DMS79 (cell line): ENCODE measurements at regions not wholly inside any gene's neighbourhood (a gene's known extent, or its start where the extent isn't known, plus 50 kb on each side); places are given as distances from the start of the nearest gene placed in this dataset.
A peak's percentile ranks its signal among the peaks of the same experiment; 100 is the strongest.

ENCODE experiments used
- DNase-seq: peaks from one replicate; lab custom pipeline; 2025; lab: John Stamatoyannopoulos, UW

DNA sequence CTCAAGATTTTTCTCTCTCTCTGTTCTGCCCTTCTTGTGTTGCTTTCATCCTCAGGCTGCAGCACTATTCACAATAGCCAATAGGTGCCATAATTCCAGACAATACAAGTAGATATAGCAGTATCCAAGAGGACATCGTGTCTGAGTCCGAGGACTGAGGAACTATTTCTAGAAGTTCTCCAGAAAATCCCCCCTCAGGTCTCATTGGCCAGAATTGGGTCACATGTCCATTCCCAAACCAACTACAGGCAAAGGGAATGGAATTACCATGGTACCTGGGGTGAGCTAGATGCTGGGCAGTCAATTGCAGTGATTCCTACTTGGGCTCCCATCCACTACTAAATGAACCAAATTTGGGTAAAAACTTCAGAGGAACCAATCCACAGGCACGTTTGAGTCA, 301.9 kb upstream of the RASGEF1B start:
- no peak for DNase-seq

DNA sequence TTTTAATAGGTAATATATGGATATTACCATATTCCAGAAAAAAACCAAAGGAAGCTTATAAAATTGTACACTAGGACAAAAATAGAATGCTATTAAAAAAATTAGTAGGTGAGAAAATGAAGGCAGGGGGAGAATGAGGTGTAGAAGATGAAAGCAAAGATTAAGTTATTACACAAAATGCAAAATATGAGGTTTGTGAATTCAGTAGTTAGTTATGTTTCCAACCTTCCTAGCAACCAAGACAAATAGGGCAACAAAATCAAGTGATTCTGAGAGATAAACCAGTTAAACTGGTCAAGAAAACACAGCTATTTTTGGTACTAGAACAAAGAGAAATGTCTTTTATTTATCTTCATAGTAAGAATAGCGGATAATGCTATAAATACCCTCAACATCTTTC, 300.0 kb upstream of the RASGEF1B start:
- DNase-seq, result no peak

DNA sequence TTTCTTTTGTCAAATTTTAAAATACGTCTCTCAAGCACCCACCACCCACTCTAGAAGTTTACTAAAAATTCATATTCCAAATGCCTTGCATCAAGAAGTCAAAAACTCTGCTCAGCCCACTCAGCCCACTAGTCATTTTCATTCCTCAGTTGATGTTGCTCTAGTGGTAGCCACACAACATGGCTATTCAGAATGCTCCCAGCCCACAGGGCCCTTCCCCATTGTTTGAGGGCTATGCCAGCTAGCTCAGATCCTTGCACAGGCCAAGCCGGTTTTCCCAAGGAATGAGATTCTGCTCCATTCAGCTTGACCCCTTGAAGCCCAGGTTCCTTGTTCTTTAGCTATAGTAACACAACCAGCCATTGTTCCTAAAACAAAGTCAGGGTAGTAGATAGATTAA, 297.5 kb upstream of the RASGEF1B start:
- no peak for DNase-seq

DNA sequence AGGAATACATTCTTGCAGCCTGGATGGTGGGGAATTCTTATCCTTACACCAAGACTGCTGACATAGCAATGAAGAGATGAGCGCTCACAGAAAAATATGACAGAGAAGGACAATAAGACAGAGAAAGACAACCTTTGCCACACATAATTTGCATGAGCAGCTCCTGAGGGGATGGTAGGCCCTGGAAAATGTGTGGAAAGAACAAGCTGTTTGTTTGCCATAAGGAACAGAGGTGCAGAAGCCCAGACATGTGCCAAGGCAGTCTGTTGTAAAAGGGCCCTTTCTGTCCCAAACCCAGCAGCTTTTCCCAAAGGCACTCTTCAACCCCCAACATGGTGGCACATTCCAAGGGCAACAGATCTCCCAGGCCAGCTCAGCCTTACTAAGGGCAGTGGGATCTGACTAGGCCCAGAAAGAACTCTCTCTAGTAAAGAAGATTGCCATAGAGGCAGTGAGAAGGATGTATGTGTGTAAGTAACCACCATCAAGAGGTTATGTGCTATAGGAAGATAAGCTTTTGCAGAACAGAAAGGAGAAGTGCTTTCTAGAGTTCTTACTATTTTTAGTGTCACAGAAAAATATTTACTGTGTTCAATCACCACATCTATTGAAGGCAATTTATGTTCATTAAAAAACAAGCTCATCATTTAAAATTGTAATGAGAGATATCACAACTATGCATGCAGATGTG, 287.0 kb upstream of the RASGEF1B start:
- DNase-seq, result no peak

DNA sequence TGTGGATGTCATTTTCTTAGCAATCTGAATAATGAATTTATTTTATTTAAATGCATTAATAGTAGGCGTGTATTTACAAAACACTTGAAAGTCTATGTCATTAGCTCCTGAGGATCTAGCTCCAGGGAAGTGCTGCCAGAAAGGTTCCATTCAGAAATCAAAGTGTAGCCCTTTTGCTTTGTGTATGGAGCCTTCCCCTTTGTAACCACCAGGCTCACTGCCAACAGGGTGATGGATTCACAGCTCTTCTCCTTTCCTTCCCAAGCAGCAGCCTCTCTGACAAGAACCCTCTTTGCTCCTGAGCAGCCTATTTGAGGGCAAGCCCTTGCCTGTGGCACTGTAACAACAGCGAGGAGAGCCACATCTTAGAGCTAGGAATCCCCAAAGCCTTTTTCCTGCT, 286.0 kb upstream of the RASGEF1B start:
- peak; percentile 95 for DNase-seq

DNA sequence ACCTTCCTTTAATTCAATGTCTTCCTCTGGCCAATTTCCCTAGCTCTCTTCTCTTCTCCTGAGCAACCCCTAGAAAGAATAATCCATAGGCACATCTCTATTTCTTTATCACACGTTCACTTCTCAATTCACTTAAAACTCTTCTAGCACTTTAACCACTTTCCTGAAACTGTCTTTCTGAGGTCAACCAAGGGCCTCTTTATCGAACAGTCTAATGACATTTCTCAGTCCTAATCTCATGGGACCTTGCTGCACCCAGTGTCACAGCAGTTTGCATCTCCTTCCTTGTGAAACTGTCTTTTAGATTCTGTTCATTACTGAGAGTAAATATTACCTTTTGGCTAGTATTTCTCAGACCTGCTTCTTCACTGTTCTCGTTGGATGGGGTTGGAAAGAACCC, 285.3 kb upstream of the RASGEF1B start:
- DNase-seq, result no peak

DNA sequence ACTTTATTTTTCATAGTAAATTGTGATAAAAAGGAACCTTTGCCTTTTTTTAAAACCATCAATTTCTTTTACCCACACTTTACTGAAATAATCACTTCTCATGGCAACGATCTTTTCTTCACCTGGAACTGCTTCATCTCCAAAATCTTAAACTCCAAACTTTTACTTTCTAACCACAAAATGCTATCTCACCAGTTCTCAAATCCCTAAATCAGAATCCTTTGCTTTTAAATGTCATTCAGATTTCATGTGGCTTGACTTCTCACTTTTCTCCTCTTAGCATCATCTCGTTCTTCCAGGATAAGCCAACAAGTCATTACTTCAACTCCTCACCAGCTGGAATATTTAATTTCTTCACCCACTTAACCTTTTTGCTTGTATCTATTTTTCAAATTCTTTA, 284.3 kb upstream of the RASGEF1B start:
- DNase-seq, result no peak

DNA sequence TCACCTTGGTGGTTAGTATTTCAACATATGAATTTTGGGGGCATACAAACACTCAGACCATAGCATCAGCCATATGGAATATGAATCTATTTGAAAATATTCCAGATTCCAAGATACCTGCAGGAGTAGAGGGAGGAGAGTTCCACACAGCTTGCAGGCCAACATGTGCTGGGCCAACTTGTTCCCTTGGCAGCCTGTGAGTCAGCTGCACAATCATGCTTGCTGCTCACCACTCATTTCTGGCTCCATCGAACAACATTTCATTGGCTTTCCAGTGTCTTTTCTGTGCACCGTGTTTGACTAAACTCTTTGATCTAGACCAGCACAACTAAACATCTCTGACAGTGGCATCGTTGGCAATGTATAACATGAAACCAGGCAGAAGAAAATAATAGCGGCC, 282.5 kb upstream of the RASGEF1B start:
- no peak for DNase-seq

DNA sequence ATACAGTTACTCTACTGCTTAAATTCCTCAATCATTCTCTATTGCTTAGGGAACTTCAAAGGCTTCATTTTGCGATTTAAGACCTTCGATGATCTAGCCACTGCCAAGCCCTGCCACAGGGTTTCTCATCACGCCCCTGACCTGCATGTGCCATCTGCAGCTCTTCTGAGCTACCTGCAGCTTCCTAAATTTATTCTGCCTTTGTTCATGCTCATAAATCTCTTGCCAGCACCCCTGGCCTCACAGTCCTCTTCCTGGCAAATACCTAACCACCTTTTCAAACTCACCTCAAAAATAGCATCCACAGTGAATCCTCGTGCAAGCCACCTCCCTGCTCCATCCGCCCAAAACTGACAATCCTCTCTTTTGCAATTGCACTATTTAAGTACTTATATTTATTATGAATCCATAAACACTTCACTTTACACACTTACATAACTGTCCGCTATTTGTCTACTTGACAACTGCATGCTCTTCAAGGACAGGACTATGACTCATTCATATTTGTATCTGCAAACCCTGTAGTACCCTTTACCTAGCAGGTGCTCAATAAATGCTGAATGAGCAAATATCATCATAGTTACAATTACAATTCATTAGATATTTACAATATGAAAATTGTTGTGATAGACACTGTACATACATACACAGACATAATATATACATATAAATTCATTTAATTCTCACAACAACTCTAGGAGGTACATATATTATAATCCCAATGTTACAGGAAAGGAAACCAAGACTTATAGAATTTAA, 280.0 kb upstream of the RASGEF1B start:
- DNase-seq, result no peak

DNA sequence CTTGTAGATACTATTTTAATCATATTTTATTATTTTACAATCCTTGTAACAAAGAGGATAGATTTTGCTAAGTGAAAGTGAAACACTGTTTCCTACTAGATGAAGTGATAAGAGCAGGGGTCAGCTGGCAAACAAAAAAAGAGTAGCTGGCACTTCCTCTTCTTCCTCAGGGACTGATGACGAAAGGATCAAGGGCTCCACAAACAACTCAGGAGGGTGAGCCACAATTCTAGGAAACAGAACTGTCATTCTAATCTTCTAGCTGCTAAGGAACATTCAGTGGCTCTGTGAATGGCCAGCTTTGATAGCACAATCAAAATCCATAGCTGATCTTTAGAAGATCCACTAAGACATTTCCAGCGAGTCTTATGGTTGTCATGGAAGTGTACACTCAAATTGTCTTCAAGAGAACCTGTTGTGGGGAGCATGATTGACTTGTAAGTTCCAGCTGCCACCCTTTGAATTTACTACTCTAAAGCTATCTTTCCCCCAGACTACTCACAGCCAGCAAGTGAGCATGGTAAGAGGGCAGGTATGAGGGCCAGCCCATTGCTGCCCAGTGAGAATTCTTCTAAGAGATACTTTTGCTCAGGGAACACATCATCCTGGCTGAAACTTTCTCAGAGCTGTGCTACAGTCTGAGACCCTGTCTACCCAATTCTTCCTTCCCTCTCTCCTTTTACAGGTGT, 275.7 kb upstream of the RASGEF1B start:
- no peak for DNase-seq

DNA sequence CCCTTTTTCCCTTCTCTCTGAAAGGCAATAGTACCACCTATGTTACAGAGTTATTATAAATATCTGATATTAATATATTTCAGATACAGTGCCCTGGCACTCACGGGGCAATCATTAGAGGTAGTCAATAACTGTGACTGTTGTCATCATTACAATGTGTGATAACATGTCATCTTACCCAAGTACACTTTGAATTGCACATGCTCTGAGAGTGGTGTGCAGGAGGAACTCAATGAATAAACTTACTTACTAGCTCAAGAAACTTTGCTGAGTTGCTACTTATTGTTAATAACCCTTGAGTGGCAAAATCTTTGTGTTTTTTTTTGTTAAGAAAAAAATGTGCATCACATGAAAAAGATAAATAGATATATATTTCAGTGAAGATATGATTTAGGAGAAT, 275.1 kb upstream of the RASGEF1B start:
- no peak for DNase-seq

DNA sequence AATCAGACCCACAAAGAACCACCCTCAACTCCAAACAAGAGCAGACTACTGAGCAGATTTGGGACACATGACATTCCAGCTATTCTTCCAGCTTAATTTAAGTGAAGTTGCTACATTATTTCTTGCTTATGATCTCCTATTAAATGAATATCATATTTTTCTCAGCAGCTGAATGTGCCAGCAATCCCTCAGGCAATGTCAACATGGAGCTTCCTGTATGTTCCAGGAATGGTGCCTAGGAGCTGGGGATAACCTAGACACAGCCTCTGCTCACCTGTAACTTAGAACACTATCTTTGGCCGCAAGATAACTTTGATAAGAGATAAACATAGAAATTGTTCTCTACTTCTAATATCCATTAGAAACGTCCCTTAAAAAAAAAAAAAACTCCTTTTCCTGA, 274.4 kb upstream of the RASGEF1B start:
- no peak for DNase-seq

DNA sequence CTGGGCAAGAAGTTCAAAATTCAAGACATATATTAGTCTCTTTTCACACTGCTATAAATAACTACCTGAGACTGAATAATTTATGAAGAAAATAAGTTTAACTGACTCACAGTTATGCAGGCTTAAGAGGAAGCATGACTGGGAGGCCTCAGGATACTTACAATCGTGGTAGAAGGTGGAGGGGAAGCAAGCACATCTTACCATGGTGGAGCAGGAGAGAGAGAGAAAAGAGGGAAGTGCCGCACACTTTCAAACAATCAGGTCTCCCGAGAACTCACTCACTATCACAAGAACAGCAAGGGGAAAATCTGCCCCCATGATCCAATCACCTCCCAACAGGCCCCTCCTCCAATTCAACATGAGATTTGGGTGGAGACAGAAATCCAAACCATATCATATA, 273.3 kb upstream of the RASGEF1B start:
- DNase-seq, result no peak

DNA sequence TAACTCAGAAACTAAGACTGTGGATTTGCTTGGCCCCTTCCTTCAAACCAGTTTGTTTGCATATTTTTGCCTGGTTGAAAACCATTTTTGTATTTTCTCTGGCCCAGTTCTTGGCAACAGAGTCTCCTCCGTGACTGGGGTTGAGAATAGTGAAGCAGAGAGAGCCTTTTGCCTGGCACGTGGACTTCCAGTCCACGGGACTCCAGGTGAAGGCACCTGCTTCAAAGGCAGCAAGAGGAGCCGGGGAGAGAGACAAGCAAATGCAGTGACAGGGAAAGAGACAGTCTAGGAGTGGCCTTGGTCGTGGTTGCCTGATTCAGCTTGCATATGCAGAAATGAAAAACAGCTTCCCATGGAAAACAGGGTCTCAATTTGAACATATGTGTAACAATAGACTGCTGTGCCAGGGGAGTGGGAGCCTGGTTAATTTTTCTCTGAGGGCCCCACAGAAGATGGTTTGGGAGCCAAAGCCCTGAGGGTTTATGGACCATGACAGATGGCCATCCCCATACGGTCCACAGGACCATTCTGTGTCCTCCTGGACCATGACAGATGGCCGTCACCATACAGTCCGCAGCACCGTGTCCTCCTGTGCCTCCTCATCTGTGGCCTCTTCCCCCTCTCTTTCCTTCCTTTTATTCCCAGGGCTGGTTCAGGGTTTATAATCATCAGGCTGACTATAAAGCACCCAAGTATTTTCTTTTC, 272.2 kb upstream of the RASGEF1B start:
- DNase-seq, result no peak

DNA sequence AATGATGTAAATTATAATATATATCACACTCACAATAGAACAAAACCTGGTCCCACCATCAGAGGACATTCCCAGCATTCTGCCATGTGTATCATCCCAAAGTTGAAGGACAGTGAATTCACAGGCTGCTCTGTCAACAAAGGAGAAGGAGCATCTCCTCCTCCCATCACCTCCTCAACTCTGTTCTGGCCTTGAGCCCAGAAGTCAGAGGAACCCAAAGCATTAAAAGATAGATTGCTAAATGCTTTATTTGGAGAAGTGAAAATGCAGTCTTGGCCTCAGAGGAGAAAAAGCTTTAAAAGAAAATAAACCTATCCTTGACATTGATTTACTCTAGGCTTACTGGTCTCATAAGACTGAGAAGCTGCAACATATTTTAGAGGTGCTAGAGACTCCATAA, 268.8 kb upstream of the RASGEF1B start:
- DNase-seq, result no peak

DNA sequence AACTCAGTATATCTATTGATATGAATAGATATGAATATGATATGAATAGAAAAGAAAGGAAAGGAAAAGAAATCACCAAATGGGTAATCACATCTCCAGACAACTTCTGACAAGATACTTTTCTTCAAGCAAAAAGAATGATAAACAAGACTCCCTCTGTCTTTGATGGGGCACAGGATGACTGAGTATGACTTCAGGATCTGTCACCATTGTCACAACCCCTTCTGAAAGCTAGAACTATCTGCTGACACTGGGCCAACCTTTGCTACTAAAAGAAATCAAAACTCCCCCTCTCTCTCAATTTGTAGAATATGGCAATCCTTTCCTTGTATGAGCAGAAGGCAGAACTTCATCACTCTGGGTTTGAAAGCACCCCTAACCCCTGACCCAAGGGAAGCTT, 267.2 kb upstream of the RASGEF1B start:
- no peak for DNase-seq

DNA sequence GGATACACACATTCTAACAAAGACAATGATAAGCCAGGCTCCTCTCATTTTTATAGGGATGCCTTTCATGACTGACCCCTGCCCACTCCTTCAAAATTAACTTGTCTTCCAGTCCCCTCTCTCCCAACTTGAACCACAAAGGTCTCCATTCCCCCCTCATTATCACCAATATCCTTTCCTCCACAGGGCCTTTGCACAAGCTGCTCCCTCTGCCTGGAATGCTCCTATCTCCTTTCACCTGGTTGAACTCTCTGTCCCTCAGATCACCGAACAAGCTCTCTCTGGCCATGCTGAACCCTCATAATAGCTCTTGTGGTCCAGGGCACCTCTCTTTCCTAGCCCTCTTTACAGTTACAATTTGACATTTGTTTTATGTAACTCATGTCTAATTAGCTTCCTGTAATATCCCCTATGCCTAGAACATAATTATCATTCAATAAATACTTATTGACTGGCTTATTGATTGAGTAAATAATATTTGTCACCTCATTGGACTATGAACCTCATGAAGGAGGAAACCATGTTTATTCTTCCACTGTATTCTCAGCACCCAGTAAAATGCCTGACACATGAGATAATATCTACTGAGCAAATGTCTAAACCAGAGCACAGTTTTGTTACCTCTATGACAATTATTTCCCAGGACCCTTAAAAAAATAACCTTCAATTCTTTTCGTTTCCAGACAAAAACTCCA, 266.3 kb upstream of the RASGEF1B start:
- no peak for DNase-seq

DNA sequence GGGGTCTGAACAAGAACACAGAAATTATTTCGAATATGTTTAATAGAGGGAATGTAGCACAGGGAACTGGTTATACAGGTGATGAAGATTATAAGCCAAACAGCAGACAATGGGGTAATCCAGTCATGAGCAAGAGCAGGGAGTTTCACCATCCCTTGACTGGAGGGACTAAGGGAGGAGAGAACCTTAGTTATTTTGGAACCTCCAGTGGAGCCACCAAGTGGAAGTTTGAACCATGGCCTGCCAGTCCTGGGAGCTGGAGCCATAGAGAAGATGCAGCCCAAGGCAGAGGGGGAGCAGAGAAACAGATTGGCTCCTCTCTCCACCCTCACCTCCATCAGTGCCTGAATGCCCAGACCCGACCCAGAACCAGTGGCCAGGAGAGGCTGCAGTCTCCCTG, 264.6 kb upstream of the RASGEF1B start:
- no peak for DNase-seq

DNA sequence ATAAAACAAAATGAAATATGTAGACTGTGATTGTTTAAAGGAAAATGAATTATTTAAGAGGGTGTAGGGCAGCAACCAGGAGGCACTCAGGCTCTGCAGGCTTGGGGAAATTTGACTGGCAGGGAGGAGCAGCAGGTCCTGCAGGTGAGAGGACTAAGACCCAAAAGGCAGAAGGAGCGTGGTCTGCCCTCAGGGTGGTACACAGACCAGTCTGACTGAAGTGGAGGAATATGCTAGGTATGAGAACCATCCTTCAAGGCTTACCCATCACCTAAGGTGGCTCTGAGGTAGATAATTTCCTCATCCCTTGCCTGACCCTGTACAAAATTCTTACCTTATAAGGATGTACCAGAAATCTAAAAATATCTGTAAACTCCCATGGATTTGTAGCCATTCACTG, 261.3 kb upstream of the RASGEF1B start:
- no peak for DNase-seq

DNA sequence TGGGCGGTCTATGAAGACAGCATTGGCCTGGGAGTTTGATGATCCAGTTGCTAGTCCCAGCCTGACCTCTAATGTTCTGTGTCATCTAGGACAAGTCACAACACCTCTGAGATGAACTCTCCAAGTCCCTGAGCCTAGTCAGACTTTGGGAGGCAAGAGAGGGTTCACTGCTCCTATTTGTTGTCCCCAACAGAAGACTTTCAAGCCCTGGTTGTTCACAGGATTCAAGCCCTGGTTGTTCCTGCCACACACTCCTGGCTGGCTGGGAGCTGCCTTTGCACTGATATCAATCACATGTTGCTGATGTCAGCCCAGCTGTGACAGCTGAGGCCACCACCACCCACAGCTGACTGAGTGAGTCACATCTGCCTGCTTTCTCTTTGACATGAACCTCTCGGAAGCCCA, 253.2 kb upstream of the RASGEF1B start:
- DNase-seq, result peak; percentile 38

DNA sequence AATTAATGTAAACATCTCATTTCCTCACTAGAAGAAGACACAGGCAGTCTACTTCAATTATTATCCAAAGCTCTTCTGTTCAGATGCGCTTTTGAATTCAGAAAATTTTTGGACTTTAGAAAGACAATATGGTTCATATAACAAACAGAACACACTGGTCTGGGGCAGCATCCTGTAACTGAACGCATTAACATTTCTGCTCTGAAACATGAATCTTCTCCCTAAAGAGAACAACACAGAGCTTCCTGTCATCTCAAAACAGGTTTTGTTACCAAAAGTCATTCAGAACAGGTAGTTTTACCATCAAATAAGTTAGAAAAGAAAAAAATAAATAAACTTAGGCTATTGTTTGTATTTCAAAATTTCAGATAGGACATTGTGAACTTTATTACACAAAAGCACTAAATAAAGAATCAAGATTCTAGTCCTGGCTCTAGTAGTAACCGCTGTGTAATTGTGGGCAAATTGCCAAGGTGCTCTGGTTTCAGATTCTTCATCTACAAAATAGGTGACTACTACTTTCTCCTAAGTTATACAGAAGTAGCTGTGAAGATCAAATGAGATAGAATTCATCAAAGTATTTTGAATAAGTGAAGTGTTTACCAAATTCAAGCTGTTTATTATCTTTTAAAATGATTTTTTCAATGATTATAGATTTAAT, 252.3 kb upstream of the RASGEF1B start:
- DNase-seq, result peak; percentile 19
